T47D (cell line): ENCODE measurements at regions not wholly inside any gene's neighbourhood (a gene's known extent, or its start where the extent isn't known, plus 50 kb on each side); places are given as distances from the start of the nearest gene placed in this dataset.
A peak's percentile ranks its signal among the peaks of the same experiment; 100 is the strongest.

Experiments used
- DNase-seq, 2 experiments: peaks; one replicate each; pipeline versions ENCODE4 v3.0.0 to v3.0.0-alpha.2; 2011 to 2012; ENCODE audit warnings: low read depth in 1 of 2, low spot score in 1 of 2
- JUND ChIP-seq: IDR thresholded peaks from 2 replicates; pipeline ENCODE4 v1.6.1; 2012; ENCODE audit warnings: low read depth
- in situ Hi-C: cut with HindIII; loops from 2 replicates; pipeline ENCODE4 v1.10.0; 2016; ENCODE audit warnings: low sequenced_read_pairs, low pct_unique_long_range_greater_than_20kb

GRCh38 chr4:110294165-110294564 is 95.8 kb upstream of the ELOVL6 start:
- in situ Hi-C loops = no loop called here
- no peak for TF ChIP-seq JUND
- DNase-seq = no peak

- TF ChIP-seq JUND = no peak
- in situ Hi-C loops = no loop called here
- DNase-seq = no peak
Measured at GRCh38 chr4:110292994-110293744, 94.8 kb upstream of the ELOVL6 start.

GRCh38 chr4:110290511-110290910 is 92.1 kb upstream of the ELOVL6 start:
- TF ChIP-seq JUND = no peak
- no peak for DNase-seq
- in situ Hi-C loops = no loop called here

- TF ChIP-seq JUND = no peak
- no peak for DNase-seq
- in situ Hi-C loops = no loop called here
Measured at GRCh38 chr4:110289601-110290100, 91.2 kb upstream of the ELOVL6 start.

- peak in 1 of 2 experiments; percentile 5 for DNase-seq
- in situ Hi-C loops = no loop called here
- TF ChIP-seq JUND = no peak
Measured at GRCh38 chr4:110287130-110287529, 88.7 kb upstream of the ELOVL6 start.

GRCh38 chr4:110278127-110278526 is 79.7 kb upstream of the ELOVL6 start:
- DNase-seq = no peak
- in situ Hi-C loops = no loop called here
- no peak for TF ChIP-seq JUND

- TF ChIP-seq JUND = no peak
- DNase-seq = no peak
- in situ Hi-C loops = no loop called here
Measured at GRCh38 chr4:110275871-110276270, 77.5 kb upstream of the ELOVL6 start.

GRCh38 chr4:110271986-110272385 is 73.6 kb upstream of the ELOVL6 start:
- no peak for DNase-seq
- in situ Hi-C loops = no loop called here
- TF ChIP-seq JUND = no peak

GRCh38 chr4:110270492-110271197 is 72.2 kb upstream of the ELOVL6 start:
- in situ Hi-C loops = no loop called here
- no peak for TF ChIP-seq JUND
- DNase-seq = no peak

GRCh38 chr4:110268790-110269189 is 70.4 kb upstream of the ELOVL6 start:
- no peak for DNase-seq
- TF ChIP-seq JUND = no peak
- in situ Hi-C loops = no loop called here

- in situ Hi-C loops = no loop called here
- no peak for DNase-seq
- TF ChIP-seq JUND = no peak
Measured at GRCh38 chr4:110268352-110268751, 69.9 kb upstream of the ELOVL6 start.

GRCh38 chr4:110266136-110266535 is 67.7 kb upstream of the ELOVL6 start:
- no peak for TF ChIP-seq JUND
- no peak for DNase-seq
- in situ Hi-C loops = no loop called here

- no peak for DNase-seq
- in situ Hi-C loops = no loop called here
- TF ChIP-seq JUND = no peak
Measured at GRCh38 chr4:110265001-110265400, 66.6 kb upstream of the ELOVL6 start.
